ENCODE measurements at regions not wholly inside any gene's neighbourhood (a gene's known extent, or its start where the extent isn't known, plus 50 kb on each side); places are given as distances from the start of the nearest gene placed in this dataset.

GRCh38 chr11:116145187-116145865 is 627.5 kb downstream of the BUD13 start:
- Histone ChIP-seq H2AFZ (ENCODE audit: low read length) (no peak overlapping the region), H3K36me3 (ENCODE audit: control insufficient read depth, insufficient read depth, low read length) (no peaks in the 10 kb centered on the region), H3K4me3 (replicated peaks in 1 of 4; ENCODE audit: control extremely low read depth in 1 of 4, insufficient read depth in 1 of 4, low read depth in 3 of 4, low read length in 4 of 4) (no peak overlapping the region), H3K27me3 (ENCODE audit: control insufficient read depth, insufficient read depth, low read length) (no peaks in the 10 kb centered on the region), H3K27ac (ENCODE audit: insufficient read depth, low read length) (no peak overlapping the region), H3K4me2 (ENCODE audit: extremely low read depth, insufficient read depth, low read length) (no peak overlapping the region), H3K9ac (ENCODE audit: insufficient read depth, low read length) (no peak overlapping the region), H3K9me3 (ENCODE audit: control insufficient read depth, insufficient read depth, low read depth, low read length) (no peaks in the 10 kb centered on the region), H4K20me1 (ENCODE audit: control insufficient read depth, extremely low read depth, insufficient read depth, low read length) (no peaks in the 10 kb centered on the region), H3K4me1 (ENCODE audit: control insufficient read depth, extremely low read depth, insufficient read depth, low read length) (no peaks in the 10 kb centered on the region), H3K79me2 (ENCODE audit: control insufficient read depth, insufficient read depth, low read length) (no peaks in the 10 kb centered on the region)
- TF ChIP-seq CTCF (conservative IDR thresholded peaks at IDR 0.05 in 1 of 2, IDR thresholded peaks at IDR 0.05 in 1 of 2; ENCODE audit: low read depth in 1 of 2, low read length in 2 of 2) (no peak), EZH2 (IDR thresholded peaks at IDR 0.05; ENCODE audit: low read length, missing control alignments) (no peak)
- no peak for DNase-seq (ENCODE audit: low read depth in 2 of 2)

GRCh38 chr11:116144387-116144958 is 628.3 kb downstream of the BUD13 start:
- Histone ChIP-seq H3K4me3 (replicated peaks in 1 of 4; ENCODE audit: control extremely low read depth in 1 of 4, insufficient read depth in 1 of 4, low read depth in 3 of 4, low read length in 4 of 4) (no peak overlapping the region), H3K27me3 (ENCODE audit: control insufficient read depth, insufficient read depth, low read length) (no peaks in the 10 kb centered on the region), H3K9me3 (ENCODE audit: control insufficient read depth, insufficient read depth, low read depth, low read length) (no peaks in the 10 kb centered on the region), H3K36me3 (ENCODE audit: control insufficient read depth, insufficient read depth, low read length) (no peaks in the 10 kb centered on the region), H3K9ac (ENCODE audit: insufficient read depth, low read length) (no peak overlapping the region), H3K79me2 (ENCODE audit: control insufficient read depth, insufficient read depth, low read length) (no peaks in the 10 kb centered on the region), H3K4me1 (ENCODE audit: control insufficient read depth, extremely low read depth, insufficient read depth, low read length) (no peaks in the 10 kb centered on the region), H3K4me2 (ENCODE audit: extremely low read depth, insufficient read depth, low read length) (no peak overlapping the region), H3K27ac (ENCODE audit: insufficient read depth, low read length) (no peak overlapping the region), H4K20me1 (ENCODE audit: control insufficient read depth, extremely low read depth, insufficient read depth, low read length) (no peaks in the 10 kb centered on the region), H2AFZ (ENCODE audit: low read length) (no peak overlapping the region)
- no peak for DNase-seq (ENCODE audit: low read depth in 2 of 2)
- TF ChIP-seq CTCF (conservative IDR thresholded peaks at IDR 0.05 in 1 of 2, IDR thresholded peaks at IDR 0.05 in 1 of 2; ENCODE audit: low read depth in 1 of 2, low read length in 2 of 2) (no peak), EZH2 (IDR thresholded peaks at IDR 0.05; ENCODE audit: low read length, missing control alignments) (no peak)

GRCh38 chr11:116138280-116138679 is 634.1 kb upstream of the CADM1 start:
- no peak overlapping the region for H3K27ac ChIP-seq (ENCODE audit: insufficient read depth, low read length)
- no peak for DNase-seq (ENCODE audit: low read depth in 2 of 2)
- H3K27me3 ChIP-seq (ENCODE audit: control insufficient read depth, insufficient read depth, low read length) = no peaks in the 10 kb centered on the region
- H3K79me2 ChIP-seq (ENCODE audit: control insufficient read depth, insufficient read depth, low read length) = no peaks in the 10 kb centered on the region
- no peak overlapping the region for H3K4me2 ChIP-seq (ENCODE audit: extremely low read depth, insufficient read depth, low read length)
- no peak overlapping the region for H2AFZ ChIP-seq (ENCODE audit: low read length)
- H3K4me3 ChIP-seq (replicated peaks in 1 of 4; ENCODE audit: control extremely low read depth in 1 of 4, insufficient read depth in 1 of 4, low read depth in 3 of 4, low read length in 4 of 4) = no peak overlapping the region
- H3K36me3 ChIP-seq (ENCODE audit: control insufficient read depth, insufficient read depth, low read length) = no peaks in the 10 kb centered on the region
- H3K9ac ChIP-seq (ENCODE audit: insufficient read depth, low read length) = no peak overlapping the region
- no peaks in the 10 kb centered on the region for H3K4me1 ChIP-seq (ENCODE audit: control insufficient read depth, extremely low read depth, insufficient read depth, low read length)
- no peaks in the 10 kb centered on the region for H3K9me3 ChIP-seq (ENCODE audit: control insufficient read depth, insufficient read depth, low read depth, low read length)
- no peaks in the 10 kb centered on the region for H4K20me1 ChIP-seq (ENCODE audit: control insufficient read depth, extremely low read depth, insufficient read depth, low read length)
- TF ChIP-seq EZH2 (IDR thresholded peaks at IDR 0.05; ENCODE audit: low read length, missing control alignments) (no peak), CTCF (conservative IDR thresholded peaks at IDR 0.05 in 1 of 2, IDR thresholded peaks at IDR 0.05 in 1 of 2; ENCODE audit: low read depth in 1 of 2, low read length in 2 of 2) (no peak)
